ENCODE measurements at regions not wholly inside any gene's neighbourhood (a gene's known extent, or its start where the extent isn't known, plus 50 kb on each side); places are given as distances from the start of the nearest gene placed in this dataset.

GRCh38 chr15:95290176-95290974, 1040.1 kb upstream of the NR2F2 start:
- H3K36me3 ChIP-seq: no peaks in the 10 kb centered on the region
- no peak for DNase-seq
- ATAC-seq: no peak
- H3K27me3 ChIP-seq: no peaks in the 10 kb centered on the region
- peaks cover under 1% of the 10 kb centered on the region for H3K4me1 ChIP-seq
- no peak overlapping the region for H3K4me3 ChIP-seq
- intact Hi-C loops (cut with DNase I): no loop called here
- H3K9me3 ChIP-seq: no peaks in the 10 kb centered on the region
- TF ChIP-seq, protein P1, sequence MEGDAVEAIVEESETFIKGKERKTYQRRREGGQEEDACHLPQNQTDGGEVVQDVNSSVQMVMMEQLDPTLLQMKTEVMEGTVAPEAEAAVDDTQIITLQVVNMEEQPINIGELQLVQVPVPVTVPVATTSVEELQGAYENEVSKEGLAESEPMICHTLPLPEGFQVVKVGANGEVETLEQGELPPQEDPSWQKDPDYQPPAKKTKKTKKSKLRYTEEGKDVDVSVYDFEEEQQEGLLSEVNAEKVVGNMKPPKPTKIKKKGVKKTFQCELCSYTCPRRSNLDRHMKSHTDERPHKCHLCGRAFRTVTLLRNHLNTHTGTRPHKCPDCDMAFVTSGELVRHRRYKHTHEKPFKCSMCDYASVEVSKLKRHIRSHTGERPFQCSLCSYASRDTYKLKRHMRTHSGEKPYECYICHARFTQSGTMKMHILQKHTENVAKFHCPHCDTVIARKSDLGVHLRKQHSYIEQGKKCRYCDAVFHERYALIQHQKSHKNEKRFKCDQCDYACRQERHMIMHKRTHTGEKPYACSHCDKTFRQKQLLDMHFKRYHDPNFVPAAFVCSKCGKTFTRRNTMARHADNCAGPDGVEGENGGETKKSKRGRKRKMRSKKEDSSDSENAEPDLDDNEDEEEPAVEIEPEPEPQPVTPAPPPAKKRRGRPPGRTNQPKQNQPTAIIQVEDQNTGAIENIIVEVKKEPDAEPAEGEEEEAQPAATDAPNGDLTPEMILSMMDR (IDR thresholded peaks at IDR 0.05): no peak
- H3K27ac ChIP-seq: peak overlapping the region; percentile 19

DNA sequence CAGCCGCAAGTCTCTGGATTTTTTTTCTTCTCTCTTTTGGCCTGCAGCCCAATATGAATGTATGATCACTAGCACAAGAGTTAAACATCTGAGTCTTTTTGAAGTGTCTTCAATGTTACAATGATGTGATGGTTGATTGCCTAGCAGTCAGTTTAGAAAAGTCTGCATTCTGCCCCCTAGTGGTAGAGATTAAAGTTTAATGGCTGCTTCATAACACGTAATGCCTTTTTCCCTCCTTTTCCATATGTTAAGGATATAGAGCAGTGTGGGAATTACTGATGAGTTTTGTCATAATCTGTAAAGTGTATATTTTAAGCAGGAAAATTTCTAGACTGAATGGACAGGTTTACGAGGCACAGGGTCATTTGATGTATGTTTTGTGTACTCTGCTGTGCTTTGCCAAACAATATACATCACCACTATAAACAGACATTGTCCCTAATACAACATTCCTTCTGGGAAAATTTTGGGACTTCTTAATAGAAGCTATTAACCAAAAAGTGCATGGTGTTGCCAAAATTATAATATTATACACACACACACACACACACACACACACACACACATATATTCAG, 1038.5 kb upstream of the NR2F2 start:
- TF ChIP-seq, protein P1 (IDR thresholded peaks at IDR 0.05): peak; percentile 69
- H3K27ac ChIP-seq: no peak overlapping the region
- H3K4me1 ChIP-seq: peaks cover 9% of the 10 kb centered on the region
- H3K27me3 ChIP-seq: no peaks in the 10 kb centered on the region
- DNase-seq: no peak
- intact Hi-C loops (cut with DNase I): no loop called here
- no peaks in the 10 kb centered on the region for H3K36me3 ChIP-seq
- no peaks in the 10 kb centered on the region for H3K9me3 ChIP-seq
- peak; percentile 39 for ATAC-seq
- no peak overlapping the region for H3K4me3 ChIP-seq

DNA sequence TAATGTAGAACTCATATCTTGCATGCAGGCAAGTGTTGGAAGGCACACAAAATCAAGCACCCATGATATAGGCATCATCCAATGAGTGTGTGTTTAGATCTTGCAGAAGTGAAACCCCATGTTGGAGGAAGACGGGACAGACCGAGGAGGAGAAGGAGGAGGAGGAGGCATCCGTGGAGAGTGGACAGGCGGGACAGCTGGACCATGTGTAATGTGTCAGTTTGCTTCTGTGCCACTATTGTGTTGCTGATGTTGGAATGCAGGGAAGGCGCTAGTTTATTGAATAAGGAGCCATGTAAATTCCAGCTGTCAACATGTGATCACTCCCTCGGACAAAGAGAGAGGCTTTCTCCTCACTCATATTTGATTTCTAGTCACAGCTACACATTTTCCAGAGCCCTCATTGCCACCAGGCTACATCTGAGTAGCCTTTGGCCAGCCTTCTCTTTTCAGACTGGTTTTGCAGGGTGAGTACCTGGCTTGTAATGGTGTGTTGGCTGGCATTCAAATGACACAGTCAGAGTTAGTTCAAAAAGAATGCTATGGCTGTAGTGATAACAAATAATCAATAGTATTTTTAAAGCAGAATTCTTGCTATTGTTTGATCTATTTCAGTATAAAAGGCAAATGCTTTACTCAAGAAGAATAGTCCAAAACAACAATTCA, 1037.6 kb upstream of the NR2F2 start:
- no peaks in the 10 kb centered on the region for H3K36me3 ChIP-seq
- TF ChIP-seq, protein P1 (IDR thresholded peaks at IDR 0.05): no peak
- peaks cover 9% of the 10 kb centered on the region for H3K4me1 ChIP-seq
- peaks cover 7% of the 10 kb centered on the region for H3K27me3 ChIP-seq
- H3K4me3 ChIP-seq: peak overlapping the region; percentile 20
- ATAC-seq: peak; percentile 60
- no peaks in the 10 kb centered on the region for H3K9me3 ChIP-seq
- intact Hi-C loops (cut with DNase I): no loop called here
- H3K27ac ChIP-seq: peak overlapping the region; percentile 62
- DNase-seq: no peak

GRCh38 chr15:95293456-95294031, 1037.0 kb upstream of the NR2F2 start:
- no peaks in the 10 kb centered on the region for H3K9me3 ChIP-seq
- intact Hi-C loops (cut with DNase I): no loop called here
- ATAC-seq: no peak
- TF ChIP-seq, protein P1 (IDR thresholded peaks at IDR 0.05): no peak
- H3K27me3 ChIP-seq: peaks cover 7% of the 10 kb centered on the region
- DNase-seq: no peak
- peak overlapping the region; percentile 20 for H3K4me3 ChIP-seq
- H3K4me1 ChIP-seq: peaks cover 9% of the 10 kb centered on the region
- peak overlapping the region; percentile 62 for H3K27ac ChIP-seq
- no peaks in the 10 kb centered on the region for H3K36me3 ChIP-seq

- no peak for DNase-seq
- Histone ChIP-seq H3K4me3 (no peak overlapping the region), H3K9me3 (no peaks in the 10 kb centered on the region), H3K4me1 (peaks cover 9% of the 10 kb centered on the region), H3K27me3 (peaks cover 7% of the 10 kb centered on the region), H3K36me3 (no peaks in the 10 kb centered on the region), H3K27ac (no peak overlapping the region)
- intact Hi-C loops (cut with DNase I): no loop called here
- TF ChIP-seq, protein P1 (IDR thresholded peaks at IDR 0.05): no peak
- no peak for ATAC-seq
These were observed 1035.1 kb upstream of the NR2F2 start for GRCh38 chr15:95295363-95295762.
